GM12892 (cell line): ENCODE measurements at regions not wholly inside any gene's neighbourhood (a gene's known extent, or its start where the extent isn't known, plus 50 kb on each side); places are given as distances from the start of the nearest gene placed in this dataset.

Source experiments
- DNase-seq: peaks from one replicate; pipeline ENCODE4 v3.0.0; 2011; ENCODE audit not compliant: insufficient read length
- FAIRE-seq: peaks from 2 replicates; lab custom pipeline; 2011; peaks lifted over from hg19 to GRCh38; lab: Jason Lieb, UNC
- POLR2A ChIP-seq: IDR thresholded peaks from 2 replicates; pipeline ENCODE4 v1.6.1; 2011; ENCODE audit warnings: low read depth, low read length, control low read depth
- POLR2AphosphoS5 ChIP-seq: IDR thresholded peaks from 2 replicates; pipeline ENCODE4 v1.6.1; 2011; ENCODE audit warnings: low read depth, low read length, control low read depth
- TAF1 ChIP-seq: IDR thresholded peaks from 2 replicates; pipeline ENCODE4 v1.6.1; 2011; ENCODE audit warnings: low read depth, mild to moderate bottlenecking, control low read depth, low read length, borderline replicate concordance

- no peak for DNase-seq
- TF ChIP-seq TAF1 (no peak), POLR2AphosphoS5 (no peak), POLR2A (no peak)
- FAIRE-seq, result no peak
Observed at GRCh38 chr19:30228113-30228834, 143.9 kb upstream of the ZNF536 start.

- DNase-seq (no peak), FAIRE-seq (no peak)
- no peak for TF ChIP-seq POLR2AphosphoS5
Observed at GRCh38 chr19:30228835-30229524, 143.2 kb upstream of the ZNF536 start.

- TF ChIP-seq TAF1, result no peak
- FAIRE-seq (no peak), DNase-seq (no peak)
Observed at GRCh38 chr19:30229525-30230174, 142.5 kb upstream of the ZNF536 start.

- TF ChIP-seq POLR2AphosphoS5, result no peak
- no peak for TF ChIP-seq TAF1
- TF ChIP-seq POLR2A, result no peak
- no peak for FAIRE-seq
- no peak for DNase-seq
Observed at GRCh38 chr19:30231408-30232318, 140.5 kb upstream of the ZNF536 start.

GRCh38 chr19:30233375-30233774, 138.8 kb upstream of the ZNF536 start:
- TF ChIP-seq POLR2AphosphoS5 (no peak), POLR2A (no peak), TAF1 (no peak)
- no peak for DNase-seq
- FAIRE-seq, result no peak

- FAIRE-seq (no peak), DNase-seq (no peak)
- no peak for TF ChIP-seq TAF1
- TF ChIP-seq POLR2AphosphoS5, result no peak
- TF ChIP-seq POLR2A, result no peak
Observed at GRCh38 chr19:30235946-30236345, 136.2 kb upstream of the ZNF536 start.

- no peak for TF ChIP-seq TAF1
- TF ChIP-seq POLR2A, result no peak
- TF ChIP-seq POLR2AphosphoS5, result no peak
- DNase-seq, result no peak
- FAIRE-seq, result no peak
Observed at GRCh38 chr19:30236587-30236986, 135.6 kb upstream of the ZNF536 start.

GRCh38 chr19:30237140-30237539, 135.0 kb upstream of the ZNF536 start:
- FAIRE-seq (no peak), DNase-seq (no peak)
- TF ChIP-seq POLR2AphosphoS5 (no peak), TAF1 (no peak)

GRCh38 chr19:30240904-30241695, 131.1 kb upstream of the ZNF536 start:
- no peak for FAIRE-seq
- TF ChIP-seq POLR2A, result no peak
- TF ChIP-seq TAF1, result no peak
- no peak for TF ChIP-seq POLR2AphosphoS5
- DNase-seq, result no peak

GRCh38 chr19:30244533-30244932, 127.7 kb upstream of the ZNF536 start:
- FAIRE-seq (no peak), DNase-seq (no peak)
- TF ChIP-seq TAF1 (no peak), POLR2A (no peak), POLR2AphosphoS5 (no peak)
